IMR-90 (cell line): ENCODE measurements at regions not wholly inside any gene's neighbourhood (a gene's known extent, or its start where the extent isn't known, plus 50 kb on each side); places are given as distances from the start of the nearest gene placed in this dataset.

Experiments
- BHLHE40 ChIP-seq: fragments of 150-350 bp; IDR thresholded peaks from 2 replicates; pipeline ENCODE4 v1.6.1; 2016; ENCODE audit warnings: mild to moderate bottlenecking, low read depth, low read length
- CEBPB ChIP-seq: IDR thresholded peaks from 2 replicates; pipeline ENCODE4 v1.6.1; 2012; ENCODE audit warnings: low read depth, low read length, improper control_type of control experiment
- FOS ChIP-seq: fragments of 150-350 bp; IDR thresholded peaks from 2 replicates; pipeline ENCODE4 v1.6.1; 2016; ENCODE audit warnings: low read depth, low read length
- MAFK ChIP-seq: IDR thresholded peaks from 2 replicates; pipeline ENCODE4 v1.6.1; 2012; ENCODE audit warnings: low read depth, low read length, improper control_type of control experiment
- MXI1 ChIP-seq: IDR thresholded peaks from 2 replicates; pipeline ENCODE4 v1.6.1; 2012; ENCODE audit warnings: low read depth, mild to moderate bottlenecking, low read length, moderate library complexity, borderline replicate concordance
- NFE2L2 ChIP-seq: fragments of 150-350 bp; IDR thresholded peaks from 2 replicates; pipeline ENCODE4 v1.6.1; 2016; ENCODE audit warnings: low read depth, mild to moderate bottlenecking, low read length
- POLR2A ChIP-seq: IDR thresholded peaks from 2 replicates; pipeline ENCODE4 v1.6.1; 2012; ENCODE audit warnings: mild to moderate bottlenecking, low read depth, low read length
- RAD21 ChIP-seq: IDR thresholded peaks from 2 replicates; pipeline ENCODE4 v1.6.1; 2012; ENCODE audit warnings: low read length, improper control_type of control experiment
- RCOR1 ChIP-seq: IDR thresholded peaks from 2 replicates; pipeline ENCODE4 v1.6.1; 2012; ENCODE audit warnings: mild to moderate bottlenecking, low read length, improper control_type of control experiment; ENCODE audit not compliant: insufficient replicate concordance
- RFX5 ChIP-seq: IDR thresholded peaks from 2 replicates; pipeline ENCODE4 v1.8.0; 2012; ENCODE audit warnings: low read depth, mild to moderate bottlenecking, low read length, moderate library complexity
- TF ChIP-seq, protein P1 (sequence below): conservative IDR thresholded peaks from 2 replicates; pipeline ENCODE4 v1.5.1; 2012; ENCODE audit warnings: mild to moderate bottlenecking, low read depth, low read length, improper control_type of control experiment
- TF ChIP-seq, protein P2 (sequence below): fragments of 150-350 bp; IDR thresholded peaks from 2 replicates; pipeline ENCODE4 v1.6.1; 2017; ENCODE audit warnings: mild to moderate bottlenecking, antibody characterized with exemption, low read length, low read depth

DNA sequence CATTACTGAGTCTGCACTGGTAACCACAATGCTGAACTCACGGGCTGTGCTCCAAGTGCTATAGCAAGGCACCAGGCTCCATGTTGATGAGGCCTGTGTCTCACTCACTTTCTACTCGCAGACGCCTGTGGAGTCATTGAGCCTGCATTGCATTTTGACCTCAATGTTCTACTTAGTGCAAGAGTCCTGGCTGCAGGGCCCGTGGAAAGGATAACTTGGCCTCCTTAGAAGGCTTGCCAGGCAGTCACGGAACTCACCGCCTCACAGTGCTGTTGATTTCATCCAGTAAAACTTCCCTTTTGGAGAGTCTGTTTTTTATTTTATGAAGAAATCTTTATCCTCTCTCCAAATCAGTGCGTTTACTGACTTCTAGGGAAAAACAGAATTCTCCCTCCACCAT is 290.4 kb downstream of the RNF144A start:
- TF ChIP-seq, protein P1, sequence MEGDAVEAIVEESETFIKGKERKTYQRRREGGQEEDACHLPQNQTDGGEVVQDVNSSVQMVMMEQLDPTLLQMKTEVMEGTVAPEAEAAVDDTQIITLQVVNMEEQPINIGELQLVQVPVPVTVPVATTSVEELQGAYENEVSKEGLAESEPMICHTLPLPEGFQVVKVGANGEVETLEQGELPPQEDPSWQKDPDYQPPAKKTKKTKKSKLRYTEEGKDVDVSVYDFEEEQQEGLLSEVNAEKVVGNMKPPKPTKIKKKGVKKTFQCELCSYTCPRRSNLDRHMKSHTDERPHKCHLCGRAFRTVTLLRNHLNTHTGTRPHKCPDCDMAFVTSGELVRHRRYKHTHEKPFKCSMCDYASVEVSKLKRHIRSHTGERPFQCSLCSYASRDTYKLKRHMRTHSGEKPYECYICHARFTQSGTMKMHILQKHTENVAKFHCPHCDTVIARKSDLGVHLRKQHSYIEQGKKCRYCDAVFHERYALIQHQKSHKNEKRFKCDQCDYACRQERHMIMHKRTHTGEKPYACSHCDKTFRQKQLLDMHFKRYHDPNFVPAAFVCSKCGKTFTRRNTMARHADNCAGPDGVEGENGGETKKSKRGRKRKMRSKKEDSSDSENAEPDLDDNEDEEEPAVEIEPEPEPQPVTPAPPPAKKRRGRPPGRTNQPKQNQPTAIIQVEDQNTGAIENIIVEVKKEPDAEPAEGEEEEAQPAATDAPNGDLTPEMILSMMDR, result no peak
- no peak for TF ChIP-seq BHLHE40
- no peak for TF ChIP-seq POLR2A
- no peak for TF ChIP-seq RFX5
- TF ChIP-seq, protein P2, sequence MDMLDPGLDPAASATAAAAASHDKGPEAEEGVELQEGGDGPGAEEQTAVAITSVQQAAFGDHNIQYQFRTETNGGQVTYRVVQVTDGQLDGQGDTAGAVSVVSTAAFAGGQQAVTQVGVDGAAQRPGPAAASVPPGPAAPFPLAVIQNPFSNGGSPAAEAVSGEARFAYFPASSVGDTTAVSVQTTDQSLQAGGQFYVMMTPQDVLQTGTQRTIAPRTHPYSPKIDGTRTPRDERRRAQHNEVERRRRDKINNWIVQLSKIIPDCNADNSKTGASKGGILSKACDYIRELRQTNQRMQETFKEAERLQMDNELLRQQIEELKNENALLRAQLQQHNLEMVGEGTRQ, result no peak
- TF ChIP-seq RAD21, result no peak
- no peak for TF ChIP-seq NFE2L2
- no peak for TF ChIP-seq MXI1
- no peak for TF ChIP-seq RCOR1
- TF ChIP-seq FOS, result no peak
- TF ChIP-seq CEBPB, result no peak
- no peak for TF ChIP-seq MAFK
